Suprapubic skin (tissue), 4 donors: ENCODE measurements at regions not wholly inside any gene's neighbourhood (a gene's known extent, or its start where the extent isn't known, plus 50 kb on each side); places are given as distances from the start of the nearest gene placed in this dataset.

Experiments used
- DNase-seq, 2 donors: peaks; one replicate each; pipeline ENCODE4 v3.0.0-alpha.2; 2019; ENCODE audit warnings: low spot score in 2 of 2
- H3K27ac ChIP-seq: fragments of 200-600 bp; sonication (generic); one replicate; pipeline ENCODE4 v1.5.1; 2019
- H3K27me3 ChIP-seq: fragments of 200-600 bp; sonication (generic); one replicate; pipeline ENCODE4 v1.5.1; 2019
- H3K36me3 ChIP-seq: fragments of 200-600 bp; sonication (generic); one replicate; pipeline ENCODE4 v1.5.1; 2019
- H3K4me1 ChIP-seq: fragments of 200-600 bp; sonication (generic); one replicate; pipeline ENCODE4 v1.5.1; 2019
- H3K4me3 ChIP-seq: fragments of 200-600 bp; sonication (generic); one replicate; pipeline ENCODE4 v1.5.1; 2019; ENCODE audit warnings: mild to moderate bottlenecking
- H3K9me3 ChIP-seq: fragments of 200-600 bp; sonication (generic); one replicate; pipeline ENCODE4 v1.5.1; 2019
- EP300 ChIP-seq: sonication (generic); formaldehyde crosslinking; IDR thresholded peaks from one replicate; pipeline ENCODE4 v1.6.1; 2017; ENCODE audit warnings: antibody characterized with exemption
- POLR2A ChIP-seq, 2 donors: fragments of 450-650 bp; IDR thresholded peaks; one replicate each; pipeline ENCODE4 v1.6.1; 2017; ENCODE audit warnings: antibody characterized with exemption in 2 of 2, mild to moderate bottlenecking in 2 of 2, moderate library complexity in 2 of 2
- POLR2AphosphoS5 ChIP-seq, 3 donors: sonication (generic); formaldehyde crosslinking; IDR thresholded peaks; one replicate each; pipeline ENCODE4 v1.6.1; 2017; ENCODE audit warnings: antibody characterized with exemption in 3 of 3
- WGBS: methylation state at CpG from one replicate; pipeline ENCODE4 v1.1.5; 2018; 5-methylcytosine and 5-hydroxymethylcytosine counted together
- TF ChIP-seq, protein P1 (sequence below), 2 donors: fragments of 200-600 bp in 1 of 2; fragments of 450-650 bp in 1 of 2; sonication (generic) in 1 of 2; IDR thresholded peaks; one replicate each; pipeline ENCODE4 v1.5.1; 2016 to 2019; ENCODE audit warnings: antibody characterized with exemption in 2 of 2, mild to moderate bottlenecking in 1 of 2, moderate library complexity in 1 of 2

DNA sequence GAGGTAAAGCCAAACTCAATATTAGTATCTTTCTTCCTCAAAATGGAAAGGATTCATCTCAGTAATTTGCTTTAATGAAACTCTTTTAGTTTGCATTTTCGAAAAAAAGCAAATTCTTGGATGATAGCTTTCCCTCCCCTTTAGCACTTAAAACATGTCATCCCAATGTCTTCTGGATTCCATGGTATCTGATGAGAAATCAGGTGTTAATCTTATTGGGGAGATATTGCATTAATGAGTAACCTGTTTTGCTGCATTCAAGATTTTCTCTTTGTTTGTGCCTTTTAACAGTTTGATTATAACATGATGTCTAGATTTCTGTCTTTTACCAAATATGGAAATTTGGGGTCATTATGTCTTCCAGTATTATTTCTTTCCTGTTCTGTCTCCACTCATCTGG is 405.1 kb upstream of the FOXG1 start:
- H3K9me3 ChIP-seq, result peaks cover 14% of the 10 kb centered on the region
- no peaks in the 10 kb centered on the region for H3K27me3 ChIP-seq
- TF ChIP-seq POLR2AphosphoS5 (IDR thresholded peaks at IDR 0.05) (no peak), POLR2A (IDR thresholded peaks at IDR 0.05) (no peak), EP300 (no peak)
- TF ChIP-seq, protein P1, sequence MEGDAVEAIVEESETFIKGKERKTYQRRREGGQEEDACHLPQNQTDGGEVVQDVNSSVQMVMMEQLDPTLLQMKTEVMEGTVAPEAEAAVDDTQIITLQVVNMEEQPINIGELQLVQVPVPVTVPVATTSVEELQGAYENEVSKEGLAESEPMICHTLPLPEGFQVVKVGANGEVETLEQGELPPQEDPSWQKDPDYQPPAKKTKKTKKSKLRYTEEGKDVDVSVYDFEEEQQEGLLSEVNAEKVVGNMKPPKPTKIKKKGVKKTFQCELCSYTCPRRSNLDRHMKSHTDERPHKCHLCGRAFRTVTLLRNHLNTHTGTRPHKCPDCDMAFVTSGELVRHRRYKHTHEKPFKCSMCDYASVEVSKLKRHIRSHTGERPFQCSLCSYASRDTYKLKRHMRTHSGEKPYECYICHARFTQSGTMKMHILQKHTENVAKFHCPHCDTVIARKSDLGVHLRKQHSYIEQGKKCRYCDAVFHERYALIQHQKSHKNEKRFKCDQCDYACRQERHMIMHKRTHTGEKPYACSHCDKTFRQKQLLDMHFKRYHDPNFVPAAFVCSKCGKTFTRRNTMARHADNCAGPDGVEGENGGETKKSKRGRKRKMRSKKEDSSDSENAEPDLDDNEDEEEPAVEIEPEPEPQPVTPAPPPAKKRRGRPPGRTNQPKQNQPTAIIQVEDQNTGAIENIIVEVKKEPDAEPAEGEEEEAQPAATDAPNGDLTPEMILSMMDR (IDR thresholded peaks at IDR 0.05), result no peak
- WGBS, result 87% methylated on average over 1 of the region's 1 CpG
- H3K27ac ChIP-seq, result no peak overlapping the region
- no peak for DNase-seq
- H3K36me3 ChIP-seq, result no peaks in the 10 kb centered on the region
- H3K4me1 ChIP-seq, result no peaks in the 10 kb centered on the region
- H3K4me3 ChIP-seq, result no peak overlapping the region

DNA sequence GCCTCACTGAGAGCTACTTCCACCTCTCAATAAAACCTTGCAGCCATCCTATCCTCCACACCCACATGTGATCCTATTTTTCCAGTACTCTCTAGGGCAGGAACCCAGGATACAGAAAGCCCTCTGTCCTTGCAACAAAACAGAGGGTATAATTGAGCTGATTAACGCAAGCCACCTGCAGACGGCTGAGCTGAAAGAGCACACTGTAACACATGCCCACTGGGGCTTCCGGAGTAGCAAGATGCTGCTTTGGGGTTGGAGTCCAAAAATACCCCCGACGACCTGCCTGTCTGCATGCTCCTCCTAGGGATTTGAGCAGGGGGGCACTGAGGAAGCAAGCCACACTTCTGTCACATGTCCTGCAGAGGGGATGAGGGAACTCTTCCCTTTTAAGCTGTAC is 401.1 kb upstream of the FOXG1 start:
- Histone ChIP-seq H3K27ac (no peak overlapping the region), H3K36me3 (no peaks in the 10 kb centered on the region), H3K27me3 (no peaks in the 10 kb centered on the region), H3K9me3 (peaks cover 13% of the 10 kb centered on the region), H3K4me1 (no peaks in the 10 kb centered on the region), H3K4me3 (no peak overlapping the region)
- TF ChIP-seq, protein P1 (IDR thresholded peaks at IDR 0.05), result no peak
- WGBS, result 76% methylated on average over 5 of the region's 5 CpGs
- DNase-seq, result no peak

DNA sequence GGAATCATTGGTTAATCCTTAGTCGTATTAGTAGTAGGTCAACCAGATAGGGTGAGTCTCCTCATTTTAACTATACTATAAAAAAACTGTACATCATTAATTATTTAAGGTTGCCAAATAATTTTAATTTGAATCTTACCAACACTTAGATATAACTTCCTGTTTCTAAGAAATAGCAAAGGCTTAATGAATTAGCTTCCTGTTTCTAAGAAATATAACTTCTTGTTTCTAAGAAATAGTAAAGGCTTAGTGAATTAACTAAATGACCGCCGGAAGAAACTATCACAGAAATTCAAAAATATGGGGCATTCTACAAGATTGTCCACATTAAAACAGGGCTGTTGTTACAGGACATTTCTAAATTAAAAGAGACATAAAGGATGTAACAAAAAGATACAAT is 392.9 kb upstream of the FOXG1 start:
- no peak for DNase-seq
- Histone ChIP-seq H3K4me1 (no peaks in the 10 kb centered on the region), H3K4me3 (no peak overlapping the region), H3K9me3 (no peaks in the 10 kb centered on the region), H3K27me3 (no peaks in the 10 kb centered on the region), H3K36me3 (no peaks in the 10 kb centered on the region), H3K27ac (no peak overlapping the region)
- WGBS, result 84% methylated on average over 3 of the region's 3 CpGs
- no peak for TF ChIP-seq EP300

DNA sequence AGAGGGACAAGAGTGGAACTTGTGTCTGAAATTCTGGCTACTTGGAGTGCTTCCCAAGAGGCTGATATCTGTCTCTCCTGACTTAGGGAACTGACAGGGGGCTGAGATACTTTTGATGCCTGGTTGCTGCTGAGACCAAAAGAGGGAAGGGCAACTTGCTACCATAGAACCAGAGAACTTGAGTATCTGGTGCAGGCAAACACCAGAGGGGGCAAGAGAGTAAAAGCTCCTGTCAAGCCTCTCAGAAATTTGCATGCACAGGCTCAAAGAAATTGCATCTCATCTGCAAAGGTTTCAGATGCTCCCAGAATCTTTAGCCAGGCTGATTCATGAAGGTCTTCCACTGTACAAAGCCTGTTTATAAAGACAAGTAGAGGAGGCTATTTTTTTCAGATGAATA is 391.3 kb upstream of the FOXG1 start:
- H3K4me1 ChIP-seq, result no peaks in the 10 kb centered on the region

DNA sequence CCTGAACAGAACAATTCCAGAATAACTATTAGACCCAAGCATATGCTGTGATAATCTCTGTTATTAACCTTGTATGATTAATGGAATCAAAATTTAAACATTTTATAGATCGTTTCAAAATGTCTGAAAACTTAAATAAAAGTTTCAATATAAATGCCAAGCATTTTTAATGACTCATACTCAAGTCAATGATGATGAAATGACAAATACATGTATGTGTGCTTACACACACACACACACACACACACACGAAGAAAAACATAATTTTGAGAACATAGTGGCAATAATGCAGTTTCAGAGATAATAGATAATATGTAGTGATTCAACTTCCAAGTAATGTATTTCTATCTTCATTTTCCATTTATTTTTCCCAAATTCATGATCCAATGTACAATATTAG is 384.9 kb upstream of the FOXG1 start:
- WGBS, result 52% methylated on average over 2 of the region's 2 CpGs

More for the DNA sequence above, 391.3 kb upstream of the FOXG1 start:
- no peak for DNase-seq
- Histone ChIP-seq H3K9me3 (no peaks in the 10 kb centered on the region), H3K4me3 (no peak overlapping the region), H3K27ac (no peak overlapping the region), H3K27me3 (no peaks in the 10 kb centered on the region), H3K36me3 (no peaks in the 10 kb centered on the region)
- TF ChIP-seq POLR2A (IDR thresholded peaks at IDR 0.05) (no peak), EP300 (no peak), POLR2AphosphoS5 (IDR thresholded peaks at IDR 0.05) (no peak)
- TF ChIP-seq, protein P1 (IDR thresholded peaks at IDR 0.05), result no peak

More for the DNA sequence above, 384.9 kb upstream of the FOXG1 start:
- no peaks in the 10 kb centered on the region for H3K9me3 ChIP-seq
- H3K27ac ChIP-seq, result no peak overlapping the region
- H3K27me3 ChIP-seq, result no peaks in the 10 kb centered on the region
- no peak overlapping the region for H3K4me3 ChIP-seq
- H3K36me3 ChIP-seq, result no peaks in the 10 kb centered on the region
- DNase-seq, result no peak
- TF ChIP-seq, protein P1 (IDR thresholded peaks at IDR 0.05), result no peak
- TF ChIP-seq EP300 (no peak), POLR2A (IDR thresholded peaks at IDR 0.05) (no peak), POLR2AphosphoS5 (IDR thresholded peaks at IDR 0.05) (no peak)
- no peaks in the 10 kb centered on the region for H3K4me1 ChIP-seq
